ENCODE measurements at regions not wholly inside any gene's neighbourhood (a gene's known extent, or its start where the extent isn't known, plus 50 kb on each side); places are given as distances from the start of the nearest gene placed in this dataset.

DNA sequence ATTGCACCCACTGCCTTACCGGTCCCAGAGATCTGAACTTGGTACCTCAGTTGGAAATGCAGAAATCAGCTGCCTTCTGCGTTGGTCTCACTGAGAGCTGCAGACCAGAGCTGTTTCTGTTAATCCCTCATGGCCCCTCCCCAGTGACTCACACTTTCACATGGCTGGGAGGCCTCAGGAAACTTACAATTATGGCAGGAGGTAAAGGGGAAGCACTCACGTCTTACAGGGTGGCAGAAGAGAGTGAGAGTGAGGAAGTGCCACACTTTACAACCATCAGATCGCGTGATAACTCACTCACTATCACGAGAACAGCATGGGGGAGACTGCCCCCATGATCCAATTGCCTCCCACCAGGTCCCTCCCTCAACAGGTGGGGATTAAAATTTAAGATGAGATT lies 648.5 kb downstream of the MTRR start:
- H3K36me3 ChIP-seq (ENCODE audit: insufficient read depth, low read length): no peaks in the 10 kb centered on the region
- H3K4me3 ChIP-seq (ENCODE audit: low read depth, low read length, poor library complexity, severe bottlenecking): no peak overlapping the region
- no TSS peak for BruUV-seq (replicated peaks)
- CTCF ChIA-PET (ENCODE audit: unreplicated experiment): no interaction called here
- no peaks in the 10 kb centered on the region for H4K20me1 ChIP-seq (ENCODE audit: insufficient read depth, low read length)
- H3K27ac ChIP-seq (ENCODE audit: low read depth, low read length, poor library complexity, severe bottlenecking): no peak overlapping the region
- TF ChIP-seq EZH2phosphoT487 (IDR thresholded peaks at IDR 0.05; ENCODE audit: borderline replicate concordance, low read depth, low read length): no peak
- TF ChIP-seq, protein P1, sequence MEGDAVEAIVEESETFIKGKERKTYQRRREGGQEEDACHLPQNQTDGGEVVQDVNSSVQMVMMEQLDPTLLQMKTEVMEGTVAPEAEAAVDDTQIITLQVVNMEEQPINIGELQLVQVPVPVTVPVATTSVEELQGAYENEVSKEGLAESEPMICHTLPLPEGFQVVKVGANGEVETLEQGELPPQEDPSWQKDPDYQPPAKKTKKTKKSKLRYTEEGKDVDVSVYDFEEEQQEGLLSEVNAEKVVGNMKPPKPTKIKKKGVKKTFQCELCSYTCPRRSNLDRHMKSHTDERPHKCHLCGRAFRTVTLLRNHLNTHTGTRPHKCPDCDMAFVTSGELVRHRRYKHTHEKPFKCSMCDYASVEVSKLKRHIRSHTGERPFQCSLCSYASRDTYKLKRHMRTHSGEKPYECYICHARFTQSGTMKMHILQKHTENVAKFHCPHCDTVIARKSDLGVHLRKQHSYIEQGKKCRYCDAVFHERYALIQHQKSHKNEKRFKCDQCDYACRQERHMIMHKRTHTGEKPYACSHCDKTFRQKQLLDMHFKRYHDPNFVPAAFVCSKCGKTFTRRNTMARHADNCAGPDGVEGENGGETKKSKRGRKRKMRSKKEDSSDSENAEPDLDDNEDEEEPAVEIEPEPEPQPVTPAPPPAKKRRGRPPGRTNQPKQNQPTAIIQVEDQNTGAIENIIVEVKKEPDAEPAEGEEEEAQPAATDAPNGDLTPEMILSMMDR (conservative IDR thresholded peaks at IDR 0.05; ENCODE audit: low read length): no peak
- H3K79me2 ChIP-seq (ENCODE audit: insufficient read depth, low read depth, low read length): no peaks in the 10 kb centered on the region
- no peaks in the 10 kb centered on the region for H3K4me1 ChIP-seq (ENCODE audit: insufficient read depth, low read length, poor library complexity, severe bottlenecking)
- no peak overlapping the region for H2AFZ ChIP-seq (ENCODE audit: low read length)
- DNase-seq (ENCODE audit: low spot score): no peak
- intact Hi-C loops (cut with micrococcal nuclease; ENCODE audit: unreplicated experiment): no loop called here
- no peak overlapping the region for H3K4me2 ChIP-seq (ENCODE audit: low read length)
- POLR2A ChIA-PET: interaction anchor here (1.1 kb wide), 1 partner anchor 12 kb away, joined by 3 read pairs; no protein-coding TSS in a partner anchor
- no peaks in the 10 kb centered on the region for H3K9me3 ChIP-seq (ENCODE audit: low read length)
- H3K9me2 ChIP-seq (ENCODE audit: insufficient read depth, low read length): no peaks in the 10 kb centered on the region

- intact Hi-C loops (cut with micrococcal nuclease; ENCODE audit: unreplicated experiment): no loop called here
- DNase-seq (ENCODE audit: low spot score): no peak
- POLR2A ChIA-PET: no interaction called here
- no TSS peak for BruUV-seq (replicated peaks)
- Histone ChIP-seq H4K20me1 (ENCODE audit: insufficient read depth, low read length) (no peaks in the 10 kb centered on the region), H3K36me3 (ENCODE audit: insufficient read depth, low read length) (no peaks in the 10 kb centered on the region), H3K4me2 (ENCODE audit: low read length) (no peak overlapping the region), H3K9me2 (ENCODE audit: insufficient read depth, low read length) (no peaks in the 10 kb centered on the region), H3K4me3 (ENCODE audit: low read depth, low read length, poor library complexity, severe bottlenecking) (no peak overlapping the region), H3K4me1 (ENCODE audit: insufficient read depth, low read length, poor library complexity, severe bottlenecking) (no peaks in the 10 kb centered on the region), H3K27ac (ENCODE audit: low read depth, low read length, poor library complexity, severe bottlenecking) (no peak overlapping the region), H3K9me3 (ENCODE audit: low read length) (no peaks in the 10 kb centered on the region), H2AFZ (ENCODE audit: low read length) (no peak overlapping the region), H3K79me2 (ENCODE audit: insufficient read depth, low read depth, low read length) (no peaks in the 10 kb centered on the region)
- TF ChIP-seq, protein P1 (conservative IDR thresholded peaks at IDR 0.05; ENCODE audit: low read length): no peak
- no peak for TF ChIP-seq EZH2phosphoT487 (IDR thresholded peaks at IDR 0.05; ENCODE audit: borderline replicate concordance, low read depth, low read length)
- CTCF ChIA-PET (ENCODE audit: unreplicated experiment): no interaction called here
Observed at GRCh38 chr5:8520917-8521316, 652.0 kb downstream of the MTRR start.

DNA sequence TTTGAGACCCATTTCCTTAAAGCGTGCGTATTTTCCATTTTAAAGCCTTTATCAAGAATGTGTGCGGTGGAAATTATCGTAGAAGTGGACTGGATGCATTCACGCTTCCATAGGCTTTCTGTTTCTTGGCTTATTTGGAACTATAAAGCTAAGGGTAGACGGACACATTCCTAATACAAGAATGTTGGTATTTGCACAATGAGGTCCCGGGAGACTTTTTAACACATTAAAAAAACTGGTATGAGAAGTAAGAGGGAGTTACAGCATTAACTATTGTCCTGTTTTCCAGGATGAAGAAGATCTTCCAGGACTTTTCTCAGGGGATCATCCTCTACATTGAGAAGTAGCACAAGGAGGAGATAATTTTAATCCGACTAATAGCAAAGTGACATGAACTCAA lies 653.0 kb downstream of the MTRR start:
- intact Hi-C loops (cut with micrococcal nuclease; ENCODE audit: unreplicated experiment): no loop called here
- H4K20me1 ChIP-seq (ENCODE audit: insufficient read depth, low read length): no peaks in the 10 kb centered on the region
- H3K4me3 ChIP-seq (ENCODE audit: low read depth, low read length, poor library complexity, severe bottlenecking): no peak overlapping the region
- CTCF ChIA-PET (ENCODE audit: unreplicated experiment): no interaction called here
- H3K4me2 ChIP-seq (ENCODE audit: low read length): no peak overlapping the region
- POLR2A ChIA-PET: no interaction called here
- H3K9me3 ChIP-seq (ENCODE audit: low read length): no peaks in the 10 kb centered on the region
- no peaks in the 10 kb centered on the region for H3K9me2 ChIP-seq (ENCODE audit: insufficient read depth, low read length)
- no peak overlapping the region for H2AFZ ChIP-seq (ENCODE audit: low read length)
- H3K27ac ChIP-seq (ENCODE audit: low read depth, low read length, poor library complexity, severe bottlenecking): no peak overlapping the region
- no peaks in the 10 kb centered on the region for H3K79me2 ChIP-seq (ENCODE audit: insufficient read depth, low read depth, low read length)
- no peaks in the 10 kb centered on the region for H3K36me3 ChIP-seq (ENCODE audit: insufficient read depth, low read length)
- no peaks in the 10 kb centered on the region for H3K4me1 ChIP-seq (ENCODE audit: insufficient read depth, low read length, poor library complexity, severe bottlenecking)
- TF ChIP-seq, protein P1 (conservative IDR thresholded peaks at IDR 0.05; ENCODE audit: low read length): no peak
- no peak for TF ChIP-seq EZH2phosphoT487 (IDR thresholded peaks at IDR 0.05; ENCODE audit: borderline replicate concordance, low read depth, low read length)
- no peak for DNase-seq (ENCODE audit: low spot score)
- no TSS peak for BruUV-seq (replicated peaks)
